ENCODE measurements at regions not wholly inside any gene's neighbourhood (a gene's known extent, or its start where the extent isn't known, plus 50 kb on each side); places are given as distances from the start of the nearest gene placed in this dataset.

DNA sequence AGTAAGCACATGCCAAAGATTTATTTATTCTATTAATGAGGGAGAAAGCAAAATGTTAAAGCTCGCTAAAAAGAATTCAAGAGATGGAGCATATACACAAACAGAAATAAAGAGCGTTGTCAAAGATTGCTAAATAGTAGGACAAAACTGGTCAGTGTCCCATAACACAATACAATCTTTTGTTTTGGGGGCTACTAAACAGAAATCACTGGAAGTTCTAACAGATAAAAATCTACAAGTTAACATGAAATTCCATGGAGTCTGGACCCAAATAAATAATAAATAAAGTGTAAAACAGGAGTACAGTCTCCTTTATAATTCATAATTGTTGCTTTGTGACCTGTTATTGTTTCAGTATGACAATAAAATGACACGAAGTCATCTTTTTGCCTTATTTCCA is 115.2 kb upstream of the CNTNAP4 start:
- no peaks in the 10 kb centered on the region for H3K9me3 Mint-ChIP-seq (ENCODE audit: unreplicated experiment)
- POLR2A ChIA-PET = interaction anchor here (1.1 kb wide), 1 partner anchor 10 kb away, joined by 3 read pairs; no protein-coding TSS in a partner anchor
- H3K27me3 Mint-ChIP-seq (ENCODE audit: insufficient read depth, unreplicated experiment) = no peaks in the 10 kb centered on the region
- no peak overlapping the region for H3K4me3 Mint-ChIP-seq (ENCODE audit: unreplicated experiment)
- intact Hi-C loops (cut with micrococcal nuclease) = no loop called here
- no peaks in the 10 kb centered on the region for H3K36me3 Mint-ChIP-seq (ENCODE audit: insufficient read depth, unreplicated experiment)
- H3K27ac Mint-ChIP-seq (ENCODE audit: low read depth, unreplicated experiment) = no peak overlapping the region
- TF ChIP-seq, protein P1, sequence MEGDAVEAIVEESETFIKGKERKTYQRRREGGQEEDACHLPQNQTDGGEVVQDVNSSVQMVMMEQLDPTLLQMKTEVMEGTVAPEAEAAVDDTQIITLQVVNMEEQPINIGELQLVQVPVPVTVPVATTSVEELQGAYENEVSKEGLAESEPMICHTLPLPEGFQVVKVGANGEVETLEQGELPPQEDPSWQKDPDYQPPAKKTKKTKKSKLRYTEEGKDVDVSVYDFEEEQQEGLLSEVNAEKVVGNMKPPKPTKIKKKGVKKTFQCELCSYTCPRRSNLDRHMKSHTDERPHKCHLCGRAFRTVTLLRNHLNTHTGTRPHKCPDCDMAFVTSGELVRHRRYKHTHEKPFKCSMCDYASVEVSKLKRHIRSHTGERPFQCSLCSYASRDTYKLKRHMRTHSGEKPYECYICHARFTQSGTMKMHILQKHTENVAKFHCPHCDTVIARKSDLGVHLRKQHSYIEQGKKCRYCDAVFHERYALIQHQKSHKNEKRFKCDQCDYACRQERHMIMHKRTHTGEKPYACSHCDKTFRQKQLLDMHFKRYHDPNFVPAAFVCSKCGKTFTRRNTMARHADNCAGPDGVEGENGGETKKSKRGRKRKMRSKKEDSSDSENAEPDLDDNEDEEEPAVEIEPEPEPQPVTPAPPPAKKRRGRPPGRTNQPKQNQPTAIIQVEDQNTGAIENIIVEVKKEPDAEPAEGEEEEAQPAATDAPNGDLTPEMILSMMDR (IDR thresholded peaks at IDR 0.05; ENCODE audit: unreplicated experiment) = no peak
- DNase-seq (ENCODE audit: unreplicated experiment) = no peak
- no peaks in the 10 kb centered on the region for H3K4me1 Mint-ChIP-seq (ENCODE audit: insufficient read depth, unreplicated experiment)
- BruUV-seq (replicated peaks) = no TSS peak
- CTCF ChIA-PET = no interaction called here

DNA sequence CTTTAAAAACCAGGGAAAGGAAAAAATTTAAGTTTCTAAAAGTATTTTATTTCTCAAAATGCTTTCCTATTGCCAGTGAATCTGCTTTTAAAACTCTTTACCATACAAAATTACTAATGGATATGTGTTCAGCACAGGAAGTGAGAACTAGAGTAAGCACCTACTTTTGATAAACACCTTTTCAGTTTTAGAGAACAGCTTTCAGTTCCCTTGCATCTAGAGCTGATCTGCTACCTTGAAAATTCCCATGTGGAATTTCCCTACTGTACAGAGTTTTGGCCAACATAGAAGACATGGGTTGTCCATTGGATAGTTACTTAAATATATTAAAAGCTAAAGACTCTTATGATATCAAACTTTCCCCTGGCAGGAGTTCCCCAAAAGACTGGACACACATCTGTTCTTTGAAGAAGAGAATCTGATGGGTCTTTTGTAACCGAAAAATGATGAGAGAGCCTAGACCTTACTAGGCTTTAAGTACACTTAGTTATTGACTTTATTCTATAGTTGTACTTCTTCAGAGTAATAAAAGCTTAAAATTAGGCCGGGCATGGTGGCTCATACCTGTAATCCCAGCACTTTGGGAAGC is 112.1 kb upstream of the CNTNAP4 start:
- intact Hi-C loops (cut with micrococcal nuclease) = no loop called here
- Mint-ChIP-seq H3K27me3 (ENCODE audit: insufficient read depth, unreplicated experiment) (no peaks in the 10 kb centered on the region), H3K36me3 (ENCODE audit: insufficient read depth, unreplicated experiment) (no peaks in the 10 kb centered on the region), H3K27ac (ENCODE audit: low read depth, unreplicated experiment) (no peak overlapping the region), H3K9me3 (ENCODE audit: unreplicated experiment) (no peaks in the 10 kb centered on the region), H3K4me3 (ENCODE audit: unreplicated experiment) (no peak overlapping the region), H3K4me1 (ENCODE audit: insufficient read depth, unreplicated experiment) (no peaks in the 10 kb centered on the region)
- DNase-seq (ENCODE audit: unreplicated experiment) = no peak
- POLR2A ChIA-PET = interaction anchor here (1.0 kb wide), 1 partner anchor 16 kb away, joined by 3 read pairs; no protein-coding TSS in a partner anchor
- BruUV-seq (replicated peaks) = no TSS peak
- TF ChIP-seq, protein P1 (IDR thresholded peaks at IDR 0.05; ENCODE audit: unreplicated experiment) = no peak
- CTCF ChIA-PET = interaction anchor here (0.6 to 1.4 kb wide), 2 partner anchors 9 to 329 kb away, joined by 4 read pairs; no protein-coding TSS in a partner anchor

DNA sequence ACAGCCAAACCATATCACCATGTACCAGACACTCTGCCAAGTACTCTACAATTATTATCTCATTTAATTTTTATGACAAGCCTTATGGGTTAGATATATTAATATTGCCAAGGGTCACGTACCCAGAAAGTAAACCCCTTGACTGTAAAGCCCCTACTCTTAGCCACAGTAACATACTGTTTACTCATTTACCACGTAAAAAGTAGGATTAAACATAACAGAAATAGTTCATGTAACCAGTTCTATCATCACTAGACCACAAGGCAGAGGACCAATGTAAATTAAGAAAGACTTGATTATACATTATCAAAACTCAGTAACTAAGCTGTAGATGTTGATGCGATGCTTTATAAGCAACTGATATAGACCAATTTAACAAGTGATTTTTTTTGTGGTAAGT is 101.5 kb upstream of the CNTNAP4 start:
- intact Hi-C loops (cut with micrococcal nuclease) = no loop called here
- CTCF ChIA-PET = no interaction called here
- H3K36me3 Mint-ChIP-seq (ENCODE audit: insufficient read depth, unreplicated experiment) = no peaks in the 10 kb centered on the region

DNA sequence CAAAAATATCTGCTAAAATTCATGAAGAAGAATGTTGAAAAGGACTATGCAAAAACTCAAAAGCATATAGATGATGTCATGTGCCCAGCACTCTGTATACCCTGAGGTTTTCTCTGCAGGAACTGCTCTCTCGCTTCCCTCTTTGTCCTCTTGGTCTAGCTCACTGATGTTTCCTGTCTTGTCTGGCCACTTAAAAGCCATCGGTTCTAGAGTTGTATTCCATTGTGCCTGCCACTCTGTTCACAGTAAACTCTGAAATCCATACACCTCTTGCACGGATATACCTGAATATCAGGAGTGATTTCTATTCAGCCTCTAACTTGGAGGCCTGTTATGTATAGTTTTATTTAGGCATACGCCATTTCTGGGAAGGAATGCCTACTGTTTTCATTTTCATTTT is 101.0 kb upstream of the CNTNAP4 start:
- H3K27me3 Mint-ChIP-seq (ENCODE audit: insufficient read depth, unreplicated experiment) = no peaks in the 10 kb centered on the region
- CTCF ChIA-PET = no interaction called here
- TF ChIP-seq, protein P1 (IDR thresholded peaks at IDR 0.05; ENCODE audit: unreplicated experiment) = no peak
- H3K4me1 Mint-ChIP-seq (ENCODE audit: insufficient read depth, unreplicated experiment) = peaks cover 5% of the 10 kb centered on the region
- intact Hi-C loops (cut with micrococcal nuclease) = no loop called here
- POLR2A ChIA-PET = no interaction called here
- no peak overlapping the region for H3K27ac Mint-ChIP-seq (ENCODE audit: low read depth, unreplicated experiment)
- no peaks in the 10 kb centered on the region for H3K36me3 Mint-ChIP-seq (ENCODE audit: insufficient read depth, unreplicated experiment)
- BruUV-seq (replicated peaks) = no TSS peak
- peaks cover 5% of the 10 kb centered on the region for H3K9me3 Mint-ChIP-seq (ENCODE audit: unreplicated experiment)
- DNase-seq (ENCODE audit: unreplicated experiment) = no peak
- no peak overlapping the region for H3K4me3 Mint-ChIP-seq (ENCODE audit: unreplicated experiment)

More for the DNA sequence above, 101.5 kb upstream of the CNTNAP4 start:
- peaks cover 5% of the 10 kb centered on the region for H3K4me1 Mint-ChIP-seq (ENCODE audit: insufficient read depth, unreplicated experiment)
- H3K9me3 Mint-ChIP-seq (ENCODE audit: unreplicated experiment) = peaks cover 5% of the 10 kb centered on the region
- DNase-seq (ENCODE audit: unreplicated experiment) = no peak
- POLR2A ChIA-PET = no interaction called here
- no peak overlapping the region for H3K4me3 Mint-ChIP-seq (ENCODE audit: unreplicated experiment)
- TF ChIP-seq, protein P1 (IDR thresholded peaks at IDR 0.05; ENCODE audit: unreplicated experiment) = no peak
- H3K27me3 Mint-ChIP-seq (ENCODE audit: insufficient read depth, unreplicated experiment) = no peaks in the 10 kb centered on the region
- no peak overlapping the region for H3K27ac Mint-ChIP-seq (ENCODE audit: low read depth, unreplicated experiment)
- BruUV-seq (replicated peaks) = no TSS peak
